NCI-H748 (cell line): ENCODE measurements at regions not wholly inside any gene's neighbourhood (a gene's known extent, or its start where the extent isn't known, plus 50 kb on each side); places are given as distances from the start of the nearest gene placed in this dataset.
A peak's percentile ranks its signal among the peaks of the same experiment; 100 is the strongest.

Source experiments
- DNase-seq: peaks from one replicate; lab custom pipeline; 2025; ENCODE audit not compliant: unreplicated experiment; lab: John Stamatoyannopoulos, UW

DNA sequence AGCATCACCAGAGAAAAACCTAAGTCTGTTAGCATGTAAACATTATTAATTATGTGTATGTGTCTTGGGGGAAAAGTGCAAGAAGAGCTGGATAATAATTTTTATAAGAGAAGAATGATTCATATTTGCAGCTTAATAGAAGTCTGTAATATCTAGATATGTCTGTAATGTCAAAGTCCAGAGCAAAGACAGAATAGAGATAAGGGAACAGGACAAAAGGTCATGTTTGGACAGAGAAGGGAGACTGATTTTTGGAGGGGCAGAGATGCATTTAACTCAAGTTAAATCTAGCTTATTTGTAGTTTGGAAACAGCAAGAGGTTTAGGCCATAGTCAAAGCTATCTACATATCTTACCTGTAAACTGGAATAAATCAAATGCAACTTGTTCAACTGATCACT lies 61.2 kb downstream of the MAGED1 start:
- DNase-seq = no peak

DNA sequence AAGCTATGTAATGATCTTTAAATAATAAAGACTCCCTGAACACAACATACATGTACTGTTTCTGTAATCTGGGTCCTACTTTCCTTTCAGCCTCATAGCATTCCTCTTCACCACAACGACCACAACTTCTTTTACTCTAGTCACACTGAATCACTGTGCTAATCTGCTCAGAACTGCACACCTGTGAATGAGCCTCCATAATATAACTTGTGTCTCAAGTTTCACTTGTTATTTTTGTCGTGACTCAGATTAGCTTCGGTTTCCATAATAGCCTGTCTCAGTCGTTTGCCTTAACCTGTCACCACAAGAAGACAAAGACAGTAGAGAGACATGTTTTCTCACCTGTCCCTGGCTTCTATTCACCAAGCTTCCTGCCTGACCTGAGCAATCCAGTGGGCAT lies 61.8 kb downstream of the MAGED1 start:
- peak; percentile 59 for DNase-seq

GRCh38 chrX:51956441-51956840 lies 63.0 kb downstream of the MAGED1 start:
- no peak for DNase-seq

DNA sequence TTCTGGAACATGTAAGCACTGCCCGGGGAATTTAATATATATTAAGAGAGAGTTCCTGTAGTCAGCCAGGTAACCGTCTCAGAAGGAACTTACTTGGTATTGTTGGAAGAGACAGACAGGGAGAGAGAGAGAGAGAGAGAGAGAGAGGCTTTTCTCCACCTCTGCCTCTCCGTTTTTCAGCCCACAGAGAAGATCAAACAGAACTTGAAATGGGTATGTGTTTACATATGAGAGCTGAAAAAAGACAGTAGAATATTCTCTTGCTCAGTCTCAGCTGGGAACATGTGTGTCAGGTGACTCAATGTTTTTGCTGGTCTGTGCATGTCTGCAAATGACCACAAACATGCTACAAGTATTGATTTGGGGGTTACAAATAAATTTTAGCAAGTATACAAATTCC lies 81.9 kb downstream of the MAGED1 start:
- no peak for DNase-seq

- no peak for DNase-seq
Measured at GRCh38 chrX:51975811-51976210, 82.4 kb downstream of the MAGED1 start.

DNA sequence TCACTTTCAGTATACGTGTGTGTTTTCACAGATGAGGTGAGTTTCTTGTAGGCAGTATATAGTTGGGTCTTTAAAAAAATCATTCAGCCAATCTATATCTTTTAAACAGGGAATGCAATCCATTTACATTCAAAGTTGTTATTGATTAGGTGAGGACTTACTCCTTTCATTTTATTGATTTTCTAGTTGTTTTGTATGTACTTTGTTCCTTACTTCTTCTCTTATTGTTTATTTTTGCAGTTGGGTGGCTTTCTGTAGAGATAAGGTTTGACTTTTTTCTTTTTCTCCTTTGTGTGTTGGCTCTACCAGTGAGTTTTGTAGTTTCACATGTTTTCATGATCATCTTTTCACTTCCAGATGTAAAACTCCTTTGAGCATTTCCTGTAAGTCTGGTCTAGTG lies 83.1 kb downstream of the MAGED1 start:
- DNase-seq = no peak
